ENCODE measurements at regions not wholly inside any gene's neighbourhood (a gene's known extent, or its start where the extent isn't known, plus 50 kb on each side); places are given as distances from the start of the nearest gene placed in this dataset.

- DNase-seq (ENCODE audit: low spot score) = no peak
Observed at GRCh38 chr4:84441758-84442377, 57.2 kb downstream of the NKX6-1 start.

- no peak for DNase-seq (ENCODE audit: low spot score)
Observed at GRCh38 chr4:84439996-84440395, 59.1 kb downstream of the NKX6-1 start.

- DNase-seq (ENCODE audit: low spot score) = no peak
Observed at GRCh38 chr4:84436812-84437211, 62.3 kb downstream of the NKX6-1 start.

- no peak for DNase-seq (ENCODE audit: low spot score)
Observed at GRCh38 chr4:84434344-84434743, 64.7 kb downstream of the NKX6-1 start.

GRCh38 chr4:84433633-84434222 lies 65.4 kb downstream of the NKX6-1 start:
- no peak for DNase-seq (ENCODE audit: low spot score)

GRCh38 chr4:84432713-84433112 lies 66.4 kb downstream of the NKX6-1 start:
- DNase-seq (ENCODE audit: low spot score) = no peak

- DNase-seq (ENCODE audit: low spot score) = no peak
Observed at GRCh38 chr4:84420608-84421007, 78.5 kb downstream of the NKX6-1 start.

GRCh38 chr4:84419201-84419600 lies 79.9 kb downstream of the NKX6-1 start:
- DNase-seq (ENCODE audit: low spot score) = no peak

GRCh38 chr4:84417997-84418709 lies 80.9 kb downstream of the NKX6-1 start:
- no peak for DNase-seq (ENCODE audit: low spot score)

GRCh38 chr4:84413976-84414375 lies 85.1 kb downstream of the NKX6-1 start:
- no peak for DNase-seq (ENCODE audit: low spot score)

GRCh38 chr4:84413480-84413879 lies 85.6 kb downstream of the NKX6-1 start:
- no peak for DNase-seq (ENCODE audit: low spot score)

GRCh38 chr4:84412062-84412461 lies 87.0 kb downstream of the NKX6-1 start:
- DNase-seq (ENCODE audit: low spot score) = no peak

- no peak for DNase-seq (ENCODE audit: low spot score)
Observed at GRCh38 chr4:84407554-84408407, 91.3 kb downstream of the NKX6-1 start.

GRCh38 chr4:84403656-84404055 lies 95.4 kb downstream of the NKX6-1 start:
- DNase-seq (ENCODE audit: low spot score) = no peak

GRCh38 chr4:84401701-84402306 lies 97.3 kb downstream of the NKX6-1 start:
- no peak for DNase-seq (ENCODE audit: low spot score)

- no peak for DNase-seq (ENCODE audit: low spot score)
Observed at GRCh38 chr4:84394386-84394785, 104.7 kb downstream of the NKX6-1 start.

- no peak for DNase-seq (ENCODE audit: low spot score)
Observed at GRCh38 chr4:84392951-84393590, 106.0 kb downstream of the NKX6-1 start.

- no peak for DNase-seq (ENCODE audit: low spot score)
Observed at GRCh38 chr4:84389406-84389805, 109.7 kb downstream of the NKX6-1 start.

GRCh38 chr4:84385203-84385602 lies 113.9 kb downstream of the NKX6-1 start:
- DNase-seq (ENCODE audit: low spot score) = no peak

GRCh38 chr4:84384801-84385200 lies 114.3 kb downstream of the NKX6-1 start:
- no peak for DNase-seq (ENCODE audit: low spot score)

- DNase-seq (ENCODE audit: low spot score) = no peak
Observed at GRCh38 chr4:84381759-84382158, 117.3 kb downstream of the NKX6-1 start.
